Left ventricle myocardium inferior (tissue), 1 donor: ENCODE measurements at regions not wholly inside any gene's neighbourhood (a gene's known extent, or its start where the extent isn't known, plus 50 kb on each side); places are given as distances from the start of the nearest gene placed in this dataset.

Source experiments
- DNase-seq: peaks from one replicate; pipeline ENCODE4 v3.0.0-alpha.2; 2020
- H3K27ac ChIP-seq: fragments of 200-600 bp; replicated peaks from 2 replicates; pipeline ENCODE4 v1.8.0; 2021
- H3K27me3 ChIP-seq: fragments of 200-600 bp; 2 replicates; pipeline ENCODE4 v1.8.0; 2021; ENCODE audit warnings: low read depth
- H3K36me3 ChIP-seq: fragments of 200-600 bp; 2 replicates; pipeline ENCODE4 v1.8.0; 2021
- H3K4me1 ChIP-seq: fragments of 200-600 bp; 2 replicates; pipeline ENCODE4 v1.8.0; 2021
- H3K4me3 ChIP-seq: fragments of 200-600 bp; 2 replicates; pipeline ENCODE4 v1.8.0; 2021; ENCODE audit warnings: mild to moderate bottlenecking, moderate library complexity
- H3K9me3 ChIP-seq: fragments of 200-600 bp; replicated peaks from 2 replicates; pipeline ENCODE4 v1.8.0; 2021
- intact Hi-C: fragments of 100-400 bp; cut with micrococcal nuclease; formaldehyde crosslinking; loops from one replicate; pipeline ENCODE4 v1.11.0; 2022
- TF ChIP-seq, protein P1 (sequence below): fragments of 200-600 bp; IDR thresholded peaks from 2 replicates; pipeline ENCODE4 v1.8.0; 2021; ENCODE audit warnings: antibody characterized with exemption, mild to moderate bottlenecking, borderline replicate concordance
- donor health status: DM: no; HTN: yes; CAD: no; lungs with severe emphysema.

DNA sequence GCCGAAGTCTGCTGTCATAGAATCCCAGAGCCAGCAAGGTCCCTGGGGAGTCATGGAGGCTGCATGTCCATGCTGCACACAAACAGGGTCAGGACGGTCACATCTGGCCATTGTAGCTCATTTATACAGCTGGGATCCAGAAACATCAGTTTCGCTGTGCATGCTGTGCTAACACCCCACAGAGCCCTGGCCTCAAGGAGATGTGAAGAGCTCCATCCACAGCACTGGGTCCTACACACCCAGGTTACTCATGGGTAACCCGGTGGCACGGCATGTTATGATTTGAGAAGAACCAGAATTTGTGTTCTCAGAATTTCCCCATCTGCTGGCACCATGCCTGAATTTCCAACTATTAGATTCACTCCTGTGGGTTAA lies 146.3 kb upstream of the ARHGAP20 start:
- DNase-seq, result peak; percentile 57
- Histone ChIP-seq H3K4me3 (no peak overlapping the region), H3K9me3 (no peaks in the 10 kb centered on the region), H3K36me3 (no peaks in the 10 kb centered on the region), H3K4me1 (peaks cover 4% of the 10 kb centered on the region), H3K27me3 (peaks cover 8% of the 10 kb centered on the region), H3K27ac (peak overlapping the region; percentile 36)
- intact Hi-C loops, result no loop called here
- TF ChIP-seq, protein P1, sequence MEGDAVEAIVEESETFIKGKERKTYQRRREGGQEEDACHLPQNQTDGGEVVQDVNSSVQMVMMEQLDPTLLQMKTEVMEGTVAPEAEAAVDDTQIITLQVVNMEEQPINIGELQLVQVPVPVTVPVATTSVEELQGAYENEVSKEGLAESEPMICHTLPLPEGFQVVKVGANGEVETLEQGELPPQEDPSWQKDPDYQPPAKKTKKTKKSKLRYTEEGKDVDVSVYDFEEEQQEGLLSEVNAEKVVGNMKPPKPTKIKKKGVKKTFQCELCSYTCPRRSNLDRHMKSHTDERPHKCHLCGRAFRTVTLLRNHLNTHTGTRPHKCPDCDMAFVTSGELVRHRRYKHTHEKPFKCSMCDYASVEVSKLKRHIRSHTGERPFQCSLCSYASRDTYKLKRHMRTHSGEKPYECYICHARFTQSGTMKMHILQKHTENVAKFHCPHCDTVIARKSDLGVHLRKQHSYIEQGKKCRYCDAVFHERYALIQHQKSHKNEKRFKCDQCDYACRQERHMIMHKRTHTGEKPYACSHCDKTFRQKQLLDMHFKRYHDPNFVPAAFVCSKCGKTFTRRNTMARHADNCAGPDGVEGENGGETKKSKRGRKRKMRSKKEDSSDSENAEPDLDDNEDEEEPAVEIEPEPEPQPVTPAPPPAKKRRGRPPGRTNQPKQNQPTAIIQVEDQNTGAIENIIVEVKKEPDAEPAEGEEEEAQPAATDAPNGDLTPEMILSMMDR, result no peak

DNA sequence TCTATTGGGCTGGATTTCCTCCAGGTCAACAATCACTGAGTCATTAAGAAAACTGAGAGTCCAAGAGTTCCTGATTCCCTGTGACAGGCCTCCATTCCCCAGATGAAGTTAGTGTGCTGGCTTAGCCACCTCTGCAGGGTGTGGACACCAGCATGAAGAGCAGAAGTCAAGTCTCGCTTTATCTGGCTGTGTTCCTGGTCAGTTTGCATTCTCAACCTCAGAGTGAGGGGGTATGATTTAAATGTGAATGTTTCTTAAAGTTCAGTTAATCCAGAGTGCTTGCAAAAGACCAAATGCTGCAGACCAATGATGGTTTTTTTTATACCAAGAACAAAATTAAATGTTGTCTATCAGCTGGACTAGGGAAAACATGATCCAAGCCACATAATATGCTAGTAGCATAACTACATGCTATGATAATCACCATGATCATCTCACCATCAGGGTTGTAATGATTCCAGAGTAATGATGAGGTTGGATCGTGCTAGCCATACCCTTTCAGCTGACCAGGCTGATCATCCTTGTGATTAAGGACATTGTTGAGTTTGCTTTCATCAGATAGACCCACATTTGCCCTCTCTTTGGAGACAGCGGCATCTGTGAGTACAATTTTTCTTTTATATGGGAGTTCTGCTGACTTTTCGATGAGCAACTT lies 145.8 kb upstream of the ARHGAP20 start:
- intact Hi-C loops, result no loop called here
- Histone ChIP-seq H3K27ac (peak overlapping the region; percentile 36), H3K9me3 (no peaks in the 10 kb centered on the region), H3K27me3 (peaks cover 9% of the 10 kb centered on the region), H3K4me3 (no peak overlapping the region), H3K36me3 (no peaks in the 10 kb centered on the region), H3K4me1 (peaks cover 4% of the 10 kb centered on the region)
- no peak for DNase-seq
- TF ChIP-seq, protein P1, result no peak

DNA sequence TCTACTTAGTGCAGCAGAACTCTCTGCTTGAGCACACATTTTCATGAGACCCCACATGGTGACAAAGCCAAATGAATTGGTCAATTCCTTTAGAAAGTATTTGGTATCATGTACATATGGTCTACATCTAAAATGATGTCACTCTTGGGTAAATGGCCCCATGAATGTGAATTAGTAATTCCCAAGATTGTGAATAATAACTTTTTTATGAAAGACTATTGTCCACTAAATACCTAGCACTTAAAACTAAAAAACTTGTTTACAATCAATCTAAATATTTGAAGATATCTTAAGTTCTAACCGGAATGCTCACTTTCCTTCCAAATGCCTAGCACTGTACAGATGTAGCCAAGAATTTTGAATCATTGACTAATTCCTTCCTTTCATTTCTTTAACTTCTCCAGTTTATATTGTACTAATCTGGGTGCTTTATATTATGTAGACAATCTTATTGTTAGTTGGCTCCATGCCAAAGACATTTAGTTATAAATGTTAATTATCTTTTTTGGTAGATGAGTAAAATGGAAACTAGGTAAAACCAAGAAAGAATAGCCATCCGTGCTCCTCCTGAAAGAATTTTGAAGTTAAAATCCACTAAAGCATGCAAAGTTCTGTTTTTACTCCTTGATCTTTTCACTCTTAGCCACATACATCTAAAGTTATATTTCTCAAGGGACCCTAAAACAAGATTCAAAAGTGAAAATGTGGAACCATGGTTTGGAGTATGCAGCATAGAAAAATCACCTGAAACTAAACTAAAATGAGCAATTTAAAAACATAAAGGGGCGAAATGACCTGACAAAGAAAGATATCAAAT lies 145.0 kb upstream of the ARHGAP20 start:
- Histone ChIP-seq H3K36me3 (no peaks in the 10 kb centered on the region), H3K4me3 (no peak overlapping the region), H3K27ac (no peak overlapping the region), H3K4me1 (peaks cover 4% of the 10 kb centered on the region), H3K27me3 (peaks cover 12% of the 10 kb centered on the region), H3K9me3 (no peaks in the 10 kb centered on the region)
- TF ChIP-seq, protein P1, result no peak
- intact Hi-C loops, result no loop called here
- no peak for DNase-seq

DNA sequence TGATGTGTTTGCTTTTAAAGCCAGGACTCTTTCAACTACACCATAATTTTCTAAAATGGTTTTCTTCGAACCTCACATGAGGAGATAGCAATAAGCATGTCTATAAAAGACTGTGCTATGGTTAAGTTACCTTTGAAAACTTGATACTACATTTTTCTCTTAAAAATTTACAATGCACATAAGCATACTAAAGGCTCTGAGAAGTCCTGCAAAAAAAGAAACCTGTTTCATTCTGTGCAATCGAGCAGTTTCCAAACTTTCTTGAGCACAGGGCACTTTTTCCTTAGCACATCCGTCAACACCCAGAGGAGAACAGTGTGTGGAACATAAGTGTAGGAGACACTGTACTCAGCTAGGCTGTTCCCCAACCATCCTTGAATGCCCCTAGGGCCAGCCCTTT lies 144.1 kb upstream of the ARHGAP20 start:
- H3K4me1 ChIP-seq, result peaks cover 4% of the 10 kb centered on the region
- no peak for DNase-seq
- H3K27me3 ChIP-seq, result peaks cover 13% of the 10 kb centered on the region
- H3K9me3 ChIP-seq, result no peaks in the 10 kb centered on the region
- no peaks in the 10 kb centered on the region for H3K36me3 ChIP-seq
- TF ChIP-seq, protein P1, result no peak
- intact Hi-C loops, result no loop called here
- no peak overlapping the region for H3K4me3 ChIP-seq
- H3K27ac ChIP-seq, result no peak overlapping the region

DNA sequence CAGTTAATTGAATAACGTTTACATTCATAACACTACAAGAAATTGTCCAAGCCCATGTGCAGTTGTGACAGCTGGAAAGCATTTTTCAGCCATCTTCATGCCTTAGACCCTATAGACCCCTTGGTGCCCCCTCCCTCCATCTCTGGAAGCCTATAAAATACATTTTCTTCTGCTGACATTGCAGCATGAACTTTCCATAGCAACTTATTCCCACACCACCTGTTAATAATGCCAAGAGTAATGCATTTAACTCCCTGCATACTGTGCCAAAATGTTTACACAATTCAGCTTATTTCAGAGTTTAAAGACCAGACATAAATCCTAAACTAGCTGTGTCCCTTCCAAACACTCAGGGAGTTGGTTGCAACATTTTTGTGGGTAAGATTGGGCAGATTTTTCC lies 143.0 kb upstream of the ARHGAP20 start:
- no peak overlapping the region for H3K4me3 ChIP-seq
- peaks cover 18% of the 10 kb centered on the region for H3K27me3 ChIP-seq
- H3K9me3 ChIP-seq, result no peaks in the 10 kb centered on the region
- TF ChIP-seq, protein P1, result no peak
- peaks cover 4% of the 10 kb centered on the region for H3K4me1 ChIP-seq
- no peak overlapping the region for H3K27ac ChIP-seq
- intact Hi-C loops, result no loop called here
- H3K36me3 ChIP-seq, result no peaks in the 10 kb centered on the region
- no peak for DNase-seq
